ENCODE measurements at regions not wholly inside any gene's neighbourhood (a gene's known extent, or its start where the extent isn't known, plus 50 kb on each side); places are given as distances from the start of the nearest gene placed in this dataset.

DNA sequence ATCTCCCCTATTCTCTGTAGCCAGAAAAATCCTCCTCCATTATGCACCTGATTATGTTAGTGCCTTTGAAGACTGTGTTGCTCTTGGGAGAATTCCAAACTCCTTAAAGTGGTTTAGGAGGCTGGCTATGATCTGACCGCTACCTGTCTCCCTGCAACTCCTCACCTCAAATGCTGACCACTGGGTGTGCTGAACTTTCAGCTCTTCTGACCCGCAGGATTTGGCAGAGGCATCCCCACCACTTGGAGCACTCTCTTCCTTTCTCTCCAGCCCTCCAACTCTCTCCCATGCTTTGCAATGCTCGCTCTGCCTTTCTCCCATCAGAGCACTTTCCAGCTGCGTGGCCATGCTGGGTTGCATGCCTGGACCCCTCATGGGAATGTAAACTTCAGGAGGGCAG lies 227.6 kb downstream of the RPS24 start:
- no peak for TF ChIP-seq EZH2 (IDR thresholded peaks at IDR 0.05; ENCODE audit: low read depth)
- TF ChIP-seq, protein P1, sequence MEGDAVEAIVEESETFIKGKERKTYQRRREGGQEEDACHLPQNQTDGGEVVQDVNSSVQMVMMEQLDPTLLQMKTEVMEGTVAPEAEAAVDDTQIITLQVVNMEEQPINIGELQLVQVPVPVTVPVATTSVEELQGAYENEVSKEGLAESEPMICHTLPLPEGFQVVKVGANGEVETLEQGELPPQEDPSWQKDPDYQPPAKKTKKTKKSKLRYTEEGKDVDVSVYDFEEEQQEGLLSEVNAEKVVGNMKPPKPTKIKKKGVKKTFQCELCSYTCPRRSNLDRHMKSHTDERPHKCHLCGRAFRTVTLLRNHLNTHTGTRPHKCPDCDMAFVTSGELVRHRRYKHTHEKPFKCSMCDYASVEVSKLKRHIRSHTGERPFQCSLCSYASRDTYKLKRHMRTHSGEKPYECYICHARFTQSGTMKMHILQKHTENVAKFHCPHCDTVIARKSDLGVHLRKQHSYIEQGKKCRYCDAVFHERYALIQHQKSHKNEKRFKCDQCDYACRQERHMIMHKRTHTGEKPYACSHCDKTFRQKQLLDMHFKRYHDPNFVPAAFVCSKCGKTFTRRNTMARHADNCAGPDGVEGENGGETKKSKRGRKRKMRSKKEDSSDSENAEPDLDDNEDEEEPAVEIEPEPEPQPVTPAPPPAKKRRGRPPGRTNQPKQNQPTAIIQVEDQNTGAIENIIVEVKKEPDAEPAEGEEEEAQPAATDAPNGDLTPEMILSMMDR (conservative IDR thresholded peaks at IDR 0.05) = no peak

Measured in PC-9 (cell line).